Suprapubic skin (tissue), 4 donors: ENCODE measurements at regions not wholly inside any gene's neighbourhood (a gene's known extent, or its start where the extent isn't known, plus 50 kb on each side); places are given as distances from the start of the nearest gene placed in this dataset.

Experiments
- POLR2A ChIP-seq, 2 donors: fragments of 450-650 bp; IDR thresholded peaks; one replicate each; pipeline ENCODE4 v1.6.1; 2017; ENCODE audit warnings: antibody characterized with exemption in 2 of 2, mild to moderate bottlenecking in 2 of 2, moderate library complexity in 2 of 2
- POLR2AphosphoS5 ChIP-seq, 3 donors: sonication (generic); formaldehyde crosslinking; IDR thresholded peaks; one replicate each; pipeline ENCODE4 v1.6.1; 2017; ENCODE audit warnings: antibody characterized with exemption in 3 of 3
- TF ChIP-seq, protein P1 (sequence below), 2 donors: fragments of 200-600 bp in 1 of 2; fragments of 450-650 bp in 1 of 2; sonication (generic) in 1 of 2; IDR thresholded peaks; one replicate each; pipeline ENCODE4 v1.5.1; 2016 to 2019; ENCODE audit warnings: antibody characterized with exemption in 2 of 2, mild to moderate bottlenecking in 1 of 2, moderate library complexity in 1 of 2

DNA sequence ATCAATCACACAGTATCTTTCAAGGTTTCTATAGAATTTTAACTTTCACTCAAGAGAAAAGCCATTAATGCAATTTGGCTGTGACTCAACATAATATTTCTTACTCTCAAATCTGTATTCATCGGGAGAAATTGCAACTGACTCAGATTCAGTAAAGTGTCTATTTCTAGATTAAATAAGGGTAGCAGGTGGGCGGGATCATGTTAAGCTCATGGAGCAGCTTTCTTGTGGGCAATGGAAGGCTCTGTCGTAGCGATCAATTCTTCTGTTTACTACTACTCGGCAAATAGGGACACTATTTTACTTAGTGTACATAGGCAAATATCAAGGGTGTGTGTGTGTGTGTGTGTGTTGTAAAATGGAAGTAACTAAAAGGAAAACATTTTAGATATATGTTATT is 423.6 kb upstream of the NEGR1 start:
- TF ChIP-seq, protein P1, sequence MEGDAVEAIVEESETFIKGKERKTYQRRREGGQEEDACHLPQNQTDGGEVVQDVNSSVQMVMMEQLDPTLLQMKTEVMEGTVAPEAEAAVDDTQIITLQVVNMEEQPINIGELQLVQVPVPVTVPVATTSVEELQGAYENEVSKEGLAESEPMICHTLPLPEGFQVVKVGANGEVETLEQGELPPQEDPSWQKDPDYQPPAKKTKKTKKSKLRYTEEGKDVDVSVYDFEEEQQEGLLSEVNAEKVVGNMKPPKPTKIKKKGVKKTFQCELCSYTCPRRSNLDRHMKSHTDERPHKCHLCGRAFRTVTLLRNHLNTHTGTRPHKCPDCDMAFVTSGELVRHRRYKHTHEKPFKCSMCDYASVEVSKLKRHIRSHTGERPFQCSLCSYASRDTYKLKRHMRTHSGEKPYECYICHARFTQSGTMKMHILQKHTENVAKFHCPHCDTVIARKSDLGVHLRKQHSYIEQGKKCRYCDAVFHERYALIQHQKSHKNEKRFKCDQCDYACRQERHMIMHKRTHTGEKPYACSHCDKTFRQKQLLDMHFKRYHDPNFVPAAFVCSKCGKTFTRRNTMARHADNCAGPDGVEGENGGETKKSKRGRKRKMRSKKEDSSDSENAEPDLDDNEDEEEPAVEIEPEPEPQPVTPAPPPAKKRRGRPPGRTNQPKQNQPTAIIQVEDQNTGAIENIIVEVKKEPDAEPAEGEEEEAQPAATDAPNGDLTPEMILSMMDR (IDR thresholded peaks at IDR 0.05) = no peak
- no peak for TF ChIP-seq POLR2AphosphoS5 (IDR thresholded peaks at IDR 0.05)
- no peak for TF ChIP-seq POLR2A (IDR thresholded peaks at IDR 0.05)
